ENCODE measurements at regions not wholly inside any gene's neighbourhood (a gene's known extent, or its start where the extent isn't known, plus 50 kb on each side); places are given as distances from the start of the nearest gene placed in this dataset.
"Not testable (repeated sequence)": the region's sequence is repeated elsewhere in the genome, so short reads cannot be mapped to it uniquely, and the experiment has no call there.

DNA sequence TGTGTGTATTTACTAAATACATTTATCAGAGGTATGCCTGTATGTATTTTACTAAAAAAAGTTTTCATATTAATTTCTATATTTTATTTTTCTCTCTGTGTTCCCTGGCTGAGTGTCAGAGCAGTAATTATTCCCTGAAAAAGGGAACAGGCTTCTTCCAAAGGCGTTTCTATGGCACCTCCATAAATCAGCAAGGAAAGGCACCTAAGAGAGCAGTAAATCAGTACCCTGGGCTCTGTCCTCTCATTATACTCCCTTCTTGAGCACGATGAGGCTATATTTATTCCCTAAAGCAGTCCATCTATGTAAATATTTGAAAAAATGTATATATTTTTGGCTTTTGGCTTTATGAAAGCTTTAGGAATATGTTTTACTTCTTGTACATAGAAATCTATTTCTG lies 806.3 kb downstream of the PRIM2 start:
- not testable (repeated sequence) for H3K27ac ChIP-seq (ENCODE audit: low read depth); H3K36me3 ChIP-seq (ENCODE audit: insufficient read depth); H3K4me1 ChIP-seq (ENCODE audit: insufficient read depth); DNase-seq (ENCODE audit: extremely low spot score); H3K4me3 ChIP-seq (ENCODE audit: low read depth, low read length)
- 21% methylated on average over 2 of the region's 2 CpGs for WGBS

DNA sequence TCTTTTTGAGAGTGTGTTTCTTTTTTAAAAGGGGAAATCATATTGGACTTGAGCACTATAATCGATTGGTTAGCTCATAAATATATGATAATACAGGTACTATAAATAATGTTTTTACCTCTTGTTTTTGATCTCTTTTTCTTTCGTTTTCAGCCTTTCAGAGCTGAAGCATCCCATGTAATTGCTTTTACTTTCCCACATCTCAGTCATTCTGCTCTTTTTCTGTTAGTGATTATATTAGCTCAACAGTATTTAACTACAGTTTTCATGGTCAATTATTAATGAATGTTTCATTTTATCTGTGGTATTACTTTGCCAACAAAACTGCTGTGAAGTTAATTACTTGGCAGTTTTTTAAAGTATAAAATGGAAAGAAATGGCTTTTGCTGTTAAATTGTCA lies 811.1 kb downstream of the PRIM2 start:
- 72% methylated on average over 2 of the region's 2 CpGs for WGBS
- not testable (repeated sequence) for H3K4me3 ChIP-seq (ENCODE audit: low read depth, low read length); DNase-seq (ENCODE audit: extremely low spot score); H3K27ac ChIP-seq (ENCODE audit: low read depth); H3K4me1 ChIP-seq (ENCODE audit: insufficient read depth); H3K36me3 ChIP-seq (ENCODE audit: insufficient read depth)

- 2% methylated on average over 1 of the region's 1 CpG for WGBS
- DNase-seq (ENCODE audit: extremely low spot score); H3K4me1 ChIP-seq (ENCODE audit: insufficient read depth); H3K36me3 ChIP-seq (ENCODE audit: insufficient read depth); H3K27ac ChIP-seq (ENCODE audit: low read depth); H3K4me3 ChIP-seq (ENCODE audit: low read depth, low read length): not testable (repeated sequence)
These were observed 811.7 kb downstream of the PRIM2 start for GRCh38 chr6:58129098-58129497.

DNA sequence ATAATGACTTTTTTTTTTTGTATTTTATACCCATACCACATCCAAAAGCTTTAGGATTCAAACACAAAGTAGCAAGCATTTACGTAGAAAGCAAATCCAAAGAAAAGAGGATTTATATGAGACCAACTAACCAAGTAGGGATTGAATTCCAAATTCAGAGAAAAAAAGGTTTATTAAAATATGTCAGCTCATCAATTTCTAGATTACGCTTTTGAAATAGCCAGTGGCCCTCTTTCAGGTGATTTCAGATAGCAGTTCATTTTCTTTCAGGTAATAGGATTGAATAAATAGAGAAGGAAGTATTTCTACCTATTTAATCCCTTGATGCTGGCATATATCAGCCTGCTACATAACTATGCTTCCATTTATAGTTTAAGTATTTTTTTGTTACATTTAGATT lies 822.3 kb downstream of the PRIM2 start:
- H3K36me3 ChIP-seq (ENCODE audit: insufficient read depth); H3K27ac ChIP-seq (ENCODE audit: low read depth); H3K4me3 ChIP-seq (ENCODE audit: low read depth, low read length); DNase-seq (ENCODE audit: extremely low spot score); H3K4me1 ChIP-seq (ENCODE audit: insufficient read depth): not testable (repeated sequence)
- 91% methylated on average over 2 of the region's 2 CpGs for WGBS

GRCh38 chr6:58171025-58171424 lies 853.6 kb downstream of the PRIM2 start:
- WGBS, result 36% methylated on average over 1 of the region's 1 CpG
- not testable (repeated sequence) for H3K27ac ChIP-seq (ENCODE audit: low read depth); H3K4me3 ChIP-seq (ENCODE audit: low read depth, low read length); H3K36me3 ChIP-seq (ENCODE audit: insufficient read depth); H3K4me1 ChIP-seq (ENCODE audit: insufficient read depth); DNase-seq (ENCODE audit: extremely low spot score)

GRCh38 chr6:58181557-58182065 lies 864.2 kb downstream of the PRIM2 start:
- not testable (repeated sequence) for H3K4me3 ChIP-seq (ENCODE audit: low read depth, low read length); H3K27ac ChIP-seq (ENCODE audit: low read depth); H3K36me3 ChIP-seq (ENCODE audit: insufficient read depth); DNase-seq (ENCODE audit: extremely low spot score); H3K4me1 ChIP-seq (ENCODE audit: insufficient read depth)
- 49% methylated on average over 2 of the region's 2 CpGs for WGBS

DNA sequence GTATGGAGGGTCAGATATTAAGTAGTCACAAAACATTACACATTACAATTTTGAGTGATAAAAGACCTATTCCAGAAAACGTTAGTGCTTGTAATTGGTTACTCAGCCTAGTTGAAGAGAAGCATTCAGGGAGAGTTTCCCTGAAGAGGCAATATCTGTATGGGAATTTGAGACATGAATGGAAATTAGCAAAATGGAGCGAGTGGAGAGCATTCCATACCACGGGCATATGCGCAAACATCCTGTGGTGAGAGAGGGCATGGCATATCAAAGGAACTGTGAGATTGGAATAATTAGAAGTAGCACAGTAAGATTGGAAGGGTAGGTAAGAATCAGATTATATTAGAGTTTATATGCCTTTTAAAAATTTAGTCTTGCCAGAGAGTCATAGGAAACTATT lies 867.9 kb downstream of the PRIM2 start:
- WGBS, result 83% methylated on average over 4 of the region's 4 CpGs
- not testable (repeated sequence) for H3K4me1 ChIP-seq (ENCODE audit: insufficient read depth); DNase-seq (ENCODE audit: extremely low spot score); H3K36me3 ChIP-seq (ENCODE audit: insufficient read depth); H3K27ac ChIP-seq (ENCODE audit: low read depth); H3K4me3 ChIP-seq (ENCODE audit: low read depth, low read length)

DNA sequence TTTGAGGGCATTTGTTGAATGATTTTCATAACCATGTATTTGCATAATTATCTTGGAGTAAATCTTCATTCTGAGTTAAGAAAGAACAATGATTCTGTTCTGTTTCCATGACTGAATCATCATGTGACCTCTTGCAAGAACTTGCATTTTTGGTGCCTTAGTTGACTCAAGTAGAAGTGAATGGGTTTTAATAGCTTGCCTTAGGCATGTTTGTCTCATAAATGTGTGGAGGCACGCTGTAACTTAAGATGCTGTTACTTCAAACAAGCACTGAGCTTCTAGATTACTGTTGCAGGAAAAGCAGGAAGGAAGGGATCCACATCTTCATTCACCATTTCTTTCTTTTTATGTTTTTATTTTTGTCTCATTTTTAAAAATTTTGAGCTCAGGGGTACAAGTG lies 875.8 kb downstream of the PRIM2 start:
- WGBS, result 22% methylated on average over 1 of the region's 1 CpG
- not testable (repeated sequence) for H3K36me3 ChIP-seq (ENCODE audit: insufficient read depth); H3K4me3 ChIP-seq (ENCODE audit: low read depth, low read length); H3K4me1 ChIP-seq (ENCODE audit: insufficient read depth); H3K27ac ChIP-seq (ENCODE audit: low read depth); DNase-seq (ENCODE audit: extremely low spot score)

DNA sequence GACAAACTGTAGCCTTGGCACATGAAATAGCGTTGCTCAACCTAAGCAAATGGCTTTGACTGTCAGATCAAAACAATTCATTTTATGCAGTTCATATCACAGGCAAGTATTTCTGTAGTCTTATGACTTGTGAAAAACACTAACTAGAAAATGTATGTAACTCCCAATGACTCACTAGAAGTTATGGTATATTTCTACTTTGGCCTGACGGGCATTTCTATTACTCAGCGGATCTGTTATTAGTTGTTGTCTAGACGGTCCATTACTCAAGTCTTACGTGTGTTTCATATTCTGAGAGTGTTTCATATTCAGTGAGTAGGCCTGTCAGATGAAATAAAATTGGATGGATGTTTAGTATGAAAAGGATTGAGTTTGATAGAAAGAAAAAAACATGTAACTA lies 880.9 kb downstream of the PRIM2 start:
- DNase-seq (ENCODE audit: extremely low spot score), result no peak
- no peak overlapping the region for H3K4me3 ChIP-seq (ENCODE audit: low read depth, low read length)
- H3K4me1 ChIP-seq (ENCODE audit: insufficient read depth), result no peaks in the 10 kb centered on the region
- 79% methylated on average over 5 of the region's 5 CpGs for WGBS
- no peaks in the 10 kb centered on the region for H3K36me3 ChIP-seq (ENCODE audit: insufficient read depth)
- no peak overlapping the region for H3K27ac ChIP-seq (ENCODE audit: low read depth)

GRCh38 chr6:58237124-58237523 lies 919.7 kb downstream of the PRIM2 start:
- not testable (repeated sequence) for DNase-seq (ENCODE audit: extremely low spot score); H3K4me1 ChIP-seq (ENCODE audit: insufficient read depth); H3K4me3 ChIP-seq (ENCODE audit: low read depth, low read length); H3K36me3 ChIP-seq (ENCODE audit: insufficient read depth); H3K27ac ChIP-seq (ENCODE audit: low read depth)
- 98% methylated on average over 1 of the region's 1 CpG for WGBS

GRCh38 chr6:58238421-58238820 lies 921.0 kb downstream of the PRIM2 start:
- H3K4me3 ChIP-seq (ENCODE audit: low read depth, low read length); H3K36me3 ChIP-seq (ENCODE audit: insufficient read depth); H3K27ac ChIP-seq (ENCODE audit: low read depth); H3K4me1 ChIP-seq (ENCODE audit: insufficient read depth); DNase-seq (ENCODE audit: extremely low spot score): not testable (repeated sequence)

GRCh38 chr6:58257625-58258024 lies 940.2 kb downstream of the PRIM2 start:
- not testable (repeated sequence) for DNase-seq (ENCODE audit: extremely low spot score); H3K27ac ChIP-seq (ENCODE audit: low read depth); H3K36me3 ChIP-seq (ENCODE audit: insufficient read depth); H3K4me1 ChIP-seq (ENCODE audit: insufficient read depth); H3K4me3 ChIP-seq (ENCODE audit: low read depth, low read length)
- WGBS, result 91% methylated on average over 23 of the region's 23 CpGs

GRCh38 chr6:58290177-58290576 lies 972.7 kb downstream of the PRIM2 start:
- H3K4me1 ChIP-seq (ENCODE audit: insufficient read depth), result no peaks in the 10 kb centered on the region
- no peaks in the 10 kb centered on the region for H3K36me3 ChIP-seq (ENCODE audit: insufficient read depth)
- no peak for DNase-seq (ENCODE audit: extremely low spot score)
- no peak overlapping the region for H3K4me3 ChIP-seq (ENCODE audit: low read depth, low read length)
- H3K27ac ChIP-seq (ENCODE audit: low read depth), result no peak overlapping the region

DNA sequence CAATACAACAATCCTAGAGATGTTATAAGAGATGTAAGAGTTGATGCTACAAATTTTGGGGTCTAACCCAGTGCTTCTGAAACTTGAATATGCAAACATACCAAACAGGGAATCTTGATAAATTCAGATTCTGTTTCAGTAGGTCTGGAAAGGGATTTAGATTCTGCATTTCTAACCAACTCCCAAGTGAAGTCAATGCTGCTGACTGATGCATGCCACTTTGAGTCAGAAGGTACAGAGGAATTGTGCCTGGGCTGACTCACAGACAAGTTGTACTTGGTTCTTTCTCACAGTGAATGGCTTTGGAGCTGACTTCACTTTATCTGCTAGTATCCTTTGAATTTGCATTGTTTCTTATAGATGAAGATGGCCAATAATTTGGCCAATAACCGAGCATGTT lies 973.9 kb downstream of the PRIM2 start:
- not testable (repeated sequence) for H3K4me3 ChIP-seq (ENCODE audit: low read depth, low read length); H3K36me3 ChIP-seq (ENCODE audit: insufficient read depth); H3K27ac ChIP-seq (ENCODE audit: low read depth); H3K4me1 ChIP-seq (ENCODE audit: insufficient read depth); DNase-seq (ENCODE audit: extremely low spot score)
- WGBS, result 39% methylated on average over 1 of the region's 1 CpG

- not testable (repeated sequence) for DNase-seq (ENCODE audit: extremely low spot score); H3K27ac ChIP-seq (ENCODE audit: low read depth); H3K36me3 ChIP-seq (ENCODE audit: insufficient read depth); H3K4me3 ChIP-seq (ENCODE audit: low read depth, low read length); H3K4me1 ChIP-seq (ENCODE audit: insufficient read depth)
These were observed 990.5 kb downstream of the PRIM2 start for GRCh38 chr6:58307901-58308300.

Data from urinary bladder (tissue), 3 donors.